Posterior cingulate gyrus (tissue), 11 donors: ENCODE measurements at regions not wholly inside any gene's neighbourhood (a gene's known extent, or its start where the extent isn't known, plus 50 kb on each side); places are given as distances from the start of the nearest gene placed in this dataset.
A peak's percentile ranks its signal among the peaks of the same experiment; 100 is the strongest.
"Not testable (repeated sequence)": the region's sequence is repeated elsewhere in the genome, so short reads cannot be mapped to it uniquely, and the experiment has no call there.

ENCODE experiments used
- DNase-seq, 10 donors: peaks; one replicate each; pipeline versions ENCODE4 v3.0.0 to v3.0.0-alpha.2; 2020 to 2021; ENCODE audit warnings: mixed read lengths in 3 of 10
- intact Hi-C: fragments of 100-400 bp; cut with DNase I; formaldehyde crosslinking; loops from one replicate; pipeline ENCODE4 v1.15.1; 2023

DNA sequence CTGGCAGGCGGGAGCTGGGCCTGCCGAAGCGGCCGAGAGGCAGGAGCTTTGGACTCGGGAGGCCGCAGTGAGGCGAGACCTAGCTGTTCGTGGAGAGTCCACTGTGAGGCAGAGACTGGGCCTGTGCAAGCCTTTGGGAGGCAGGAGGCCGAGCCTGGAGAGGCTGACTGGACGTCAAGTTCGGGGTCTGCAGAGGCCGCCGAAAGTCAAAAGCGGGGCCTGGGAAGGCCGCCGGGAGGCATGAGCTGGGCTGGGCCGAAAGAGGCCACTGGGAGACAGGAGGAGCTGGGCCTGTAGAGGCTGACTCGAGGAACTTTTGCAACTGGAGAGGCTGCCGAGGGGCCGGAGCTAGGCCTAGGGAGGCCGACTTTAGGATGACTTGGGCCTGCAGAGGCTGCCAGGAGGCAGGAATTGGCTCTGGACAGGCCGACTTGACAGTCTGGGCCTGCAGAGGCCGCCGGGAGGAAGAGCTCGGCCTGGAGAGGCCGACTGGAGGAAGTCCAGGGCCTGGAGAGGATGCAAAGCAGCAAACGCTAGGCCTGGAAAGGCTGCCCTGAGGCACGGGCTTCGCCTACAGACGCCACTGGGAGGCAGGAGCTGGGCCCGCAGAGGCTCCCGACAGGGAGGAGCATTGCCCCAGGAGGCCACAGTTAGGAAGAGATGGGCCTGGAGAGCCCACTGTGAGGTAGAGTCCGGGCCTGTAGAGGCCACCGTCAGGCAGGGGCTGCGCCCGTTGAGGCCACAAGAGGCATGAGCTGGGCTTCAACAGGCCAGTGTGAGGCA is 304.0 kb downstream of the ZNF479 start:
- intact Hi-C loops, result not testable (repeated sequence)
- DNase-seq, result peak in 3 of 10 donors; percentile 53 to 79 (median 54)

DNA sequence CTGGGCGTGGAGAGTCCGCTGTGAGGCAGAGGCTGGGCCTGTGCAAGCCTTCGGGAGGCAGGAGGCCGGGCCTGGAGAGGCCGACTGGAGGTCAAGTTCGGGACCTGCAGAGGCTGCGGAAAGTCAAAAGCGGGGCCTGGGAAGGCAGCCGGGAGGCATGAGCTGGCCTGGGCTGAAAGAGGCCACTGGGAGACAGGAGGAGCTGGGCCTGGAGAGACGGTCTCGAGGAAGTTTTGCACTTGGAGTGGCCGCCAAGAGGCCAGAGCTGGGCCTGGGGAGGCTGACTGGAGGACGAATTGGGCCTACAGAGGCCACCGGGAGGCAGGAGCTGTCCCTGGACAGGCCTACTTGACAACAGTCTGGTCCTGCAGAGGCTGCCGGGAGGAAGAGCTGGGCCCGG is 304.7 kb downstream of the ZNF479 start:
- intact Hi-C loops, result not testable (repeated sequence)
- DNase-seq, result peak in 3 of 10 donors; percentile 65 to 82 (median 76)

DNA sequence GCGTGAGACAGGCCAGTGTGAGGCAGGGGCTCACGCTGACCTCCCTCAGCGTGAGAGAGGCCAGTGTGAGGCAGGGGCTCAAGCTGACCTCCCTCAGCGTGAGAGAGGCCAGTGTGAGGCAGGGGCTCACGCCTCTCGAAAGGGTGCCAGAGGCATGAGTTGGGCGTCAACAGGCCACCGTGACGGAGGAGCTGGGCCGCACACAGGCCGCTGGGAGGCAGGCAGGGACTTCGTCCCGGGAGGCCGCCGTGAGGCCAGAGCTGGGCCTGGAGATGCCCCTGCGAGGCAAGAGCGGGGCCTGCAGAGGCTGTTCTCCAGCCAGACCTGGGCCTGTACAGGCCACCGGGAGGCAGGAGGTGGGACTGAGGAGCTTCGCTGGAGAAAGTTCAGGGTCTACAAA is 305.7 kb downstream of the ZNF479 start:
- DNase-seq, result peak in 3 of 10 donors; percentile 58 to 86 (median 71)
- intact Hi-C loops, result not testable (repeated sequence)

DNA sequence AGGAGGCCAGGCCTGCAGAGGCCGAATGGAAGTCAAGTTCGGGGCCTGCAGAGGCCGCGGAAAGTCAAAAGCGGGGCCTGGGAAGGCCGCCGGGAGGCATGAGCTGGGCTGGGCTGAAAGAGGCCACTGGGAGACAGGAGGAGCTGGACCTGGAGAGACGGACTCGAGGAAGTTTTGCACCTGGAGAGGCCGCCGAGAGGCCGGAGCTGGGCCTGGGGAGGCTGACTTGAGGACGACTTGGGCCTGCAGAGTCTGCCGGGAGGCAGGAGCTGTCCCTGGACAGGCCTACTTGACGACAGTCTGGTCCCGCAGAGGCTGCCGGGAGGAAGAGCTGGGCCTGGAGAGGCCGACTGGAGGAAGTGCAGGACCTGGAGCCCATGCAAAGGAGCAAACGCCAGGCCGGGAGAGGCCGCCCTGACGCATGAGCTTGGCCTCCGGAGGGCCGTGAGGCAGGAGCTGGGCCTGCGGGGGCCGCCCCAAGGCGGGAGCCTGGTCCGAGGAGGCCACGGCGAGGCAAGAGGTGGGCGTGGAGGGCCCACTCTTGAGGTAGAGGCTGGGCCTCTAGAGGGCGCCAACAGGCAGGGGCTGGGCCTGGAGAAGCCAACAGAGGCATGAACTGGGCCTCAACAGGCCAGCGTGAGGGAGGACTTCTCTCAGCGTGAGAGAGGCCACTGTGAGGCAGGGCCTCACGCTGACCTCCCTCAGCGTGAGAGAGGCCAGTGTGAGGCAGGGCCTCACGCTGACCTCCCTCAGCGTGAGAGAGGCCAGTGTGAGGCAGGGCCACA is 306.3 kb downstream of the ZNF479 start:
- intact Hi-C loops, result not testable (repeated sequence)
- DNase-seq, result peak in 2 of 10 donors; percentile 55 to 78

GRCh38 chr7:56825121-56825520 is 307.1 kb downstream of the ZNF479 start:
- DNase-seq, result peak in 2 of 10 donors; percentile 30 to 78
- intact Hi-C loops, result not testable (repeated sequence)

DNA sequence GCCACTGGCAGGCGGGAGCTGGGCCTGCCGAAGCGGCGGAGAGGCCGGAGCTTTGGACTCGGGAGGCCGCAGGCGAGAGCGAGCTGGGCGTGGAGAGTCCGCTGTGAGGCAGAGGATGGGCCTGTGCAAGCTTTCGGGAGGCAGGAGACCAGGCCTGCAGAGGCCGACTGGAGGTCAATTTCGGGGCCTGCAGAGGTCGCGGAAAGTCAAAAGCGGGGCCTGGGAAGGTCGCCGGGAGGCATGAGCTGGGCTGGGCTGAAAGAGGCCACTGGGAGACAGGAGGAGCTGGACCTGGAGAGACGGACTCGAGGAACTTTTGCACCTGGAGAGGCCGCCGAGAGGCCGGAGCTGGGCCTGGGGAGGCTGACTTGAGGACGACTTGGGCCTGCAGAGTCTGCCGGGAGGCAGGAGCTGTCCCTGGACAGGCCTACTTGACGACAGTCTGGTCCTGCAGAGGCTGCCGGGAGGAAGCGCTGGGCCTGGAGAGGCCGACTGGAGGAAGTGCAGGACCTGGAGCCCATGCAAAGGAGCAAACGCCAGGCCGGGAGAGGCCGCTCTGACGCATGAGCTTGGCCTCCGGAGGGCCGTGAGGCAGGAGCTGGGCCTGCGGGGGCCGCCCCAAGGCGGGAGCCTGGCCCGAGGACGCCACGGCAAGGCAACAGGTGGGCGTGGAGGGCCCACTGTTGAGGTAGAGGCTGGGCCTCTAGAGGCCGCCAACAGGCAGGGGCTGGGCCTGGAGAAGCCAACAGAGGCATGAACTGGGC is 308.2 kb downstream of the ZNF479 start:
- DNase-seq, result peak in 3 of 10 donors; percentile 75 to 87 (median 78)
- intact Hi-C loops, result not testable (repeated sequence)

GRCh38 chr7:56823231-56823630 is 309.0 kb downstream of the ZNF479 start:
- peak in 2 of 10 donors; percentile 66 to 88 for DNase-seq
- intact Hi-C loops, result not testable (repeated sequence)

GRCh38 chr7:56822153-56822552 is 310.1 kb downstream of the ZNF479 start:
- intact Hi-C loops, result not testable (repeated sequence)
- peak in 3 of 10 donors; percentile 70 to 82 (median 81) for DNase-seq

- intact Hi-C loops, result not testable (repeated sequence)
- DNase-seq, result peak in 3 of 10 donors; percentile 16 to 76 (median 37)
These were observed 310.7 kb downstream of the ZNF479 start for GRCh38 chr7:56821561-56821960.

DNA sequence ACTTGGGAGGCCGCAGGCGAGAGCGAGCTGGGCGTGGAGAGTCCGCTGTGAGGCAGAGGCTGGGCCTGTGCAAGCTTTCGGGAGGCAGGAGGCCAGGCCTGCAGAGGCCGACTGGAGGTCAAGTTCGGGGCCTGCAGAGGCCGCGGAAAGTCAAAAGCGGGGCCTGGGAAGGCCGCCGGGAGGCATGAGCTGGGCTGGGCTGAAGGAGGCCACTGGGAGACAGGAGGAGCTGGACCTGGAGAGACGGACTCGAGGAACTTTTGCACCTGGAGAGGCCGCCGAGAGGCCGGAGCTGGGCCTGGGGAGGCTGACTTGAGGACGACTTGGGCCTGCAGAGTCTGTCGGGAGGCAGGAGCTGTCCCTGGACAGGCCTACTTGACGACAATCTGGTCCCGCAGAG is 314.0 kb downstream of the ZNF479 start:
- intact Hi-C loops, result not testable (repeated sequence)
- peak in 2 of 10 donors; percentile 58 to 72 for DNase-seq

GRCh38 chr7:56814911-56815310 is 317.3 kb downstream of the ZNF479 start:
- peak in 3 of 10 donors; percentile 39 to 69 (median 45) for DNase-seq
- intact Hi-C loops, result not testable (repeated sequence)

DNA sequence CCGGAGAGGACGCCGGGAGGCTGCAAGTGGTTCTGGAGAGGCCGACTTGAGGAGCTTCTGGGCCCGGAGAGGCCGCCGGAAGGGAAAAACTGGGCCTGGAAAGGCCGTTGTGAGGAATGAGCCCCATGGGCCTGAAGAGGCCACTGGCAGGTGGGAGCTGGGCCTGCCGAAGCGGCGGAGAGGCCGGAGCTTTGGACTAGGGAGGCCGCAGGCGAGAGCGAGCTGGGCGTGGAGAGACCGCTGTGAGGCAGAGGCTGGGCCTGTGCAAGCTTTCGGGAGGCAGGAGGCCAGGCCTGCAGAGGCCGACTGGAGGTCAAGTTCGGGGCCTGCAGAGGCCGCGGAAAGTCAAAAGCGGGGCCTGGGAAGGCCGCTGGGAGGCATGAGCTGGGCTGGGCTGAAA is 317.8 kb downstream of the ZNF479 start:
- intact Hi-C loops, result not testable (repeated sequence)
- peak in 3 of 10 donors; percentile 32 to 80 (median 34) for DNase-seq

- intact Hi-C loops, result not testable (repeated sequence)
- peak in 2 of 10 donors; percentile 59 to 76 for DNase-seq
These were observed 318.3 kb downstream of the ZNF479 start for GRCh38 chr7:56813975-56814374.

GRCh38 chr7:56811516-56812070 is 320.6 kb downstream of the ZNF479 start:
- peak in 2 of 10 donors; percentile 29 to 77 for DNase-seq
- intact Hi-C loops, result not testable (repeated sequence)

DNA sequence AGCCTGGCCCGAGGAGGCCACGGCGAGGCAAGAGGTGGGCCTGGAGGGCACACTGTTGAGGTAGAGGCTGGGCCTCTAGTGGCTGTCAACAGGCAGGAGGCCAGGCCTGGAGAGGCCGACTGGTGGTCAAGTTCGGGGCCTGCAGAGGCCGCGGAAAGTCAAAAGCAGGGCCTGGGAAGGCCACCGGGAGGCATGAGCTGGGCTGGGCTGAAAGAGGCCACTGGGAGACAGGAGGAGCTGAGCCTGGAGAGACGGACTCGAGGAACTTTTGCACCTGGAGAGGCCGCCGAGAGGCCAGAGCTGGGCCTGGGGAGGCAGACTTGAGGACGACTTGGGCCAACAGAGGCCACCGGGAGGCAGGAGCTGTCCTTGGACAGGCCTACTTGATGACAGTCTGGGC is 321.2 kb downstream of the ZNF479 start:
- DNase-seq, result peak in 2 of 10 donors; percentile 47 to 73
- intact Hi-C loops, result no loop called here

GRCh38 chr7:56810466-56810865 is 321.8 kb downstream of the ZNF479 start:
- peak in 1 of 10 donors; percentile 59 for DNase-seq
- intact Hi-C loops, result no loop called here

DNA sequence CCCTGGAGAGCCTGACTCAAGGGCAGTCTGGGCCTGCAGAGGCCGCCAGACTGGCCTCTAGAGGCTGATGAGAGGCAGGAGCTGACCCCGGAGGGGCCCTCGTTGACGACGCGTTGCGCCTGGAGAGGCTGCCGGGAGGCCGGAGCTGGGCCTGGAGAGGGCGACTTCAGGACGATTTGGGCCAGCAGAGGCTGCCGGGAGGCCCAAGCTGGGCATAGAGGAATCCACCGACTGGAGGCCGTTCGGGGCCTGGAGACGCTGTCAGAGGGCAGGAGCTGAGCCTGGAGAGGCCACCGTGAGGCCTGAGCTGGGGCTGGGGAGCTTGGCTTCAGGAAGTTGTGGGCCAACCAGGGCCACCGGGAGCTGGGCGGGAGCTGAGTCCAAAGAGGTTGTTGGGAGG is 322.5 kb downstream of the ZNF479 start:
- intact Hi-C loops, result not testable (repeated sequence)

GRCh38 chr7:56804755-56805064 is 327.5 kb downstream of the ZNF479 start:
- intact Hi-C loops, result not testable (repeated sequence)

More for the DNA sequence above, 322.5 kb downstream of the ZNF479 start:
- DNase-seq, result peak in 2 of 10 donors; percentile 64 to 85

GRCh38 chr7:56803965-56804754 is 328.1 kb downstream of the ZNF479 start:
- intact Hi-C loops, result not testable (repeated sequence)
- peak in 1 of 10 donors; percentile 77 for DNase-seq

More at GRCh38 chr7:56804755-56805064, 327.5 kb downstream of the ZNF479 start:
- not testable (repeated sequence) for DNase-seq
